ENCODE measurements at regions not wholly inside any gene's neighbourhood (a gene's known extent, or its start where the extent isn't known, plus 50 kb on each side); places are given as distances from the start of the nearest gene placed in this dataset.

- no peak for DNase-seq (ENCODE audit: extremely low read depth in 1 of 11, low read depth in 9 of 11, low spot score in 4 of 11)
Observed at GRCh38 chr15:31268911-31269784, 57.5 kb upstream of the KLF13 start.

GRCh38 chr15:31269816-31270575 is 56.6 kb upstream of the KLF13 start:
- DNase-seq (ENCODE audit: extremely low read depth in 1 of 11, low read depth in 9 of 11, low spot score in 4 of 11) = no peak

- no peak for DNase-seq (ENCODE audit: extremely low read depth in 1 of 11, low read depth in 9 of 11, low spot score in 4 of 11)
Observed at GRCh38 chr15:31270767-31271166, 55.9 kb upstream of the KLF13 start.

DNA sequence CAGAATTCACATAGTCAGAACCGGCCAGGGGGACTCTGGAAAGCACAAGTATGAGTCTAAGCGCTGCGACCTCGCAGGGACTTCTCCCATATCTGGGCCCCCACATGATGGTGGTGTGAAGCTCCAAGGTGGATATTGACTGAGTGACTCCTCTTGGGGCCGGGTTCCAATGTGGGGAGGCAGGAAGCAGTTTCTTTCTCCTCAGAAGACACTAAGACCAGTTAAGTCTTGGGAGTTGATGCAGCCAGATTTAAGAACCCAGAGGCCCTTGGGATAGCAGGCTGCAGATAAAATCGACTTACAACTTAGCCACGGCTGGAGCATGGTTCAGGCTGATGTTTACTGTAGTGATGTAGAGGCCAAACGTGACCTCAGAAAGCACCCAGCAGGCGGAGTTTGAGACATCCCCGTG is 55.4 kb upstream of the KLF13 start:
- no peak for DNase-seq (ENCODE audit: extremely low read depth in 1 of 11, low read depth in 9 of 11, low spot score in 4 of 11)

DNA sequence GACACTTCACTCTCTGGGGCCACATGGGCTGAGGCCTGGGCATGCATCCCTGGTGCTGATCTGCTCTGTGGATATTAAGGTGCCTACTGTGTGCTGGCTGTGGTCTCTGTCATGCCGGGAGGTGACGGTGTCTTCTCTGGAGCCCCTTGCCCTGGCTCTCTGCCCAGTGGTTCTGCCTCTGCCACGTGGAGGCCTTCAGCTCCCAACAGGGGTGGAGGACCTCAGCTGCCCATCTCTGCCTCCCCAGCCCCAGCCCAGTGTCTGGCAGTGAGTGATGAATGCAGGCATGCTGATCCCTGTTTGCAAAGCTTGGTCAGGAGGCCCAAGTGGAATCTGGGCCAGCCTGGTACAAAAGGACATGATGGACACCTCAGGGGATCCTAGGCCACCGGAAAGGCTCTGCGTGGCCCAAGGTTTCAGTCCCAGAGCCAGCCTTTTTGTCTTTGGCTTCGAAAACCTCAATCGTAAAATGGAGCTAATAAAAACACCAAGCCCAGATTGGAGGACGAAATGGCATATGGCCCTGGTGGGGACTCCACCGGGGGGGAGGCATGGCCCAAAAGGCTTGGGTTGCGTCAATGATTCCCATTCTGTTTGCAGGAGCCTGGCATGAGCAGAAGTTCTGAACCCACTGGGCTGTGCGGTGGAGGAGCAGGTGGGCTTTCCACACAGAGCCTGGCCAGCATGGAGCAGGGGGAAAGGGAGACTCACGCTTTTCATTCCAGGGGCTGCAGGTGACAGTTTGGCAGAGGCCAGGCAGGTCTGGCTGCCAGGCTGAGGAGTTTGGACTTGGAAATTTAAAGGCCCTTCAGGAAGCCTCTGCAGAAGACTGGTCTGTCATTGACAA is 54.7 kb upstream of the KLF13 start:
- DNase-seq (ENCODE audit: extremely low read depth in 1 of 11, low read depth in 9 of 11, low spot score in 4 of 11) = no peak

- DNase-seq (ENCODE audit: extremely low read depth in 1 of 11, low read depth in 9 of 11, low spot score in 4 of 11) = no peak
Observed at GRCh38 chr15:31272558-31273257, 53.9 kb upstream of the KLF13 start.

DNA sequence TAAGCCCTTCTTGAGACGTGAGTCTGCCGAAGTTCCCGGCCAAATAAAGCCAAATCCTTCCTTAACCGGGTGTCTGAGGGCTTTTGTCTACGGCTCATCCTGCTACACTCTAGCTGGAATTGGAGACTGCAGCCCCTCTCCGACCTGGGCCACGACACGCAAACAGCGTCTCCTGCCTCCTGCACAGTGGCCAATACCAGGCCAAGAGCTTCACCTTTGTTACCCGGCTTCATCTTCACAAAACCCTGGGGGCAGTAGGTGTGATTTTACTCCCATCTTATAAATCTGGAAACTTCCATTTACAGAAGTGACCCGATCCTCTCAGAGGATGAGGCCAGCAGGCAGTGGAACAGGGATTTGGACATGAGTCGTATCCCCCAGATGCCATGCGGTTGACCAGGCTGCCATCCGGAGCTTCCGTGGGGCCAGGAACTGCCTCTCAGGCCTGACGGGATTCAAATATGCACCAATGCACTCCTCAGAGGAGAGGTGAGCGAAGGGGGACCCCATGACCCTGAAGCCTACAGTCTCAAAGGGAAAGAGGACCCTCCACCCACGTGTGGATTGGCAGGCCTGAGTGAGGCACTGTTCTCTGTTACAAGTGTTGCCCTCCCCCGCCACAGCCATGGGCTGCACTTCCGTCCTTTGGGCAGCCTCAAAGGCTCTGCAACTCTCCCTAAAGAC is 53.2 kb upstream of the KLF13 start:
- no peak for DNase-seq (ENCODE audit: extremely low read depth in 1 of 11, low read depth in 9 of 11, low spot score in 4 of 11)

DNA sequence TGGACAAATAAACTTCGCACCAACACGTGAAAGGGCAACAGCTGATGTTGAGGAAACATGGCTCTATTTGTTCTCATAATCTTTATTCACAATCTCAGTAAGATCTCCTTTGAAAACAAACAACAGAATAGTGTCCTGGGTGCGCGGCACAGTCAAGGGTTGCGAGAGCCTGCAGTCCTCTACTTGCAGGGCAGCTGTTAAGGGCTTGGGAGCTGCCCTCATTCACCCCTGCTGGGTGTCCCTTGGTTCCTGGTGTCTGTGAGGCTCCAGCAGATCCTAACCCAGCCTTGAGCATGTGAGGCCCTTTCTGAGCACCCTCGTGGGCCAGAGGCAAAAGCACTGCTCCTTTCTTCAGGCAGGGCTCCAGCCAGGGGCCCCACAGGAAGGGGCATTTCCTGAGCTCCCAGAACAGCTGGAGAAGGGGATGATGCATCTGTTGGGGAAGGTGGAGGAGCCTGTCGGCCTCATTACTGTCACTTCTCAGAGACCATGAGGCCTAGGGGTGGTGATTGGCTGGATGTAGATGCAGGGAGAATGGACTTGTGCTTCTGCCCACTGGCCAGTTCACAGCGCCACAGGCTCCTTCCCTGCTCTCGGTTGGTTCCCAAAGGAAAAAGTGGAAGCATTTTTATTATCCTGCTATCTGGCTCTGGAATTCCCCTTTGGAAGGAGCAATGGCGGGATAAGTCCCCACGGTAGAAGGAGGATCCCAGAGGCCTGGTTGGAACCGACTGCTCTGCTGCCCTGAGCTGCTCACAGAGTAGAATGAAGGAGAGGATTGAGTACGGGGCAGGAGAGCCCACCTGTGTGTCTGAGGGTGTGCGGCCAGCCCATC is 51.9 kb upstream of the KLF13 start:
- no peak for DNase-seq (ENCODE audit: extremely low read depth in 1 of 11, low read depth in 9 of 11, low spot score in 4 of 11)

DNA sequence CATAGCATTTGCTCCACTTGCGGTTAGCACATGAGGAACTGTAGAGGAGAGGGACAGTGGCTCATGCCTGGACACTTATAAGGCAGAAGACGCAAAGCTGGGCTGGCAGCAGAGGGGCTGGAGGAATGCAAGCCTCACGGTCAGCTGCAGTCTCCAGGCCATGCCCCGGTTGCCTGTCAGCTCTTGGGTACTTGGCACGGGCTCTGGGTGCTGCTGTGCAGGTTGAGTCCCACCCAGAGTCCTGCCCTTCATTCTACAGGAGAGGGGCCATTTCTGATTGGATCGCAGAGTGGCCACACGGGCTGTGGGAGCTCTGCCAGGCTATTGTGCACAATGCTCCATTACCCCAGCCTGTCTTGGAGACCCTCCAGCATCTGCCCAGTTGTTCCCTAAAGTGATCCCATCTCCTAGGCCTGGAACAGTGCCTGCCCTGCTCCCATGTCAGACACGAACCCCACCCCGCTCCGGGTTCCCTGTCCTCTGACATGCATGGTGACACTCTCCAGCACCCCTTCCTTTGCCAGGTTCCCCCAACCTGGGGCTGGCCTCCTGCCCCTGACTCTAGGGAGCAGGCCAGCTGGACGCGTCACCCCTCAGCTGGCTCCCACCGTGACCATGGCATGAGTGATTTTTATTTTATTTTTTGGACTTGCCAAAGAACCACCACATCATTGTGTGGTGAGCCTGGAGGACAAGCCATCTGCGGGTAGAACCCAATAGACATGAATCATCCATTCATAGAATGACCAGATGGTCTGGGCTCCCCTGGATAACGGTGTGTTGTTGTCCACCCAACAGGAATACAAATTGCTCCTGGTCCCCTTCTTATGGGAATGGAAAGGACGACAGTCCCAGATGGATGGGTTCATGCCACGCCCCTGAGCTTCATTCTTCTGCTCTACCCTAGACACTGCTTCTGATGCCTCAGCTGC is 51.0 kb upstream of the KLF13 start:
- DNase-seq (ENCODE audit: extremely low read depth in 1 of 11, low read depth in 9 of 11, low spot score in 4 of 11) = no peak

DNA sequence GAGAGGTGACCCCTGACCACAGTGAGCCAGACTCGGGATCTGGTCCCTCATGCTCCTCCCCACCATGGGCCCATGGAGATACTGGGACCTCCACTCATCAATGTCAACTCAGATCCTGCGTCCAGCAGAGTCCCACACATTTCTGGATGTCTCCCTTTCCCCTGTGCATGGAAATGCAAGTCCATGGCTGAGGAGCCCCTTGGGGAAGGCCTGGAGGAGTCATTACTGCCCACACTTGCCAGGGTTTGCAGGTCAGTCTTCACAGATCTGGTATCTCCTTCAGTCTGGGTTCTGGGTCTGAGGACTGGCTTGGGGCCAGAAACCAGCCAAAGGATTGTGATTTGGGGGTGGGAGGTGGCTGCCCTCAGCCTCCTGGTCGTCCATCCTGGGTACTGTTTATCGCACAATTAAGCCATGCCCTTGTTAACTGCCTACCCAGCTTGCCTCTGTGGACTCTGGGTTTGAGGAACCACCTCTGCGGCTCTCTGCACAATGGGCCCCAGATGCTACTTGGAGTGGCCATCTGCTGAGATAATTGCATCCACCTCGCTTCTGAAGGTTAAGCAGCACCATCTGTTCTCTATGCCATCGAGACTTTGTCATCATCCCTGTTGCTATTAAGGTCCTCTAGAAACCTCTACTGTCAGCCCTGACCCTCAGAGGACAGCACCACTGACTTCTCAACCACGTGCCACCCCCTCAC is 49.9 kb upstream of the KLF13 start:
- DNase-seq (ENCODE audit: extremely low read depth in 1 of 11, low read depth in 9 of 11, low spot score in 4 of 11) = no peak

All from renal cortex interstitium (tissue), 11 donors.